Keratinocyte (primary cell): ENCODE measurements at regions not wholly inside any gene's neighbourhood (a gene's known extent, or its start where the extent isn't known, plus 50 kb on each side); places are given as distances from the start of the nearest gene placed in this dataset.

Source experiments
- DNase-seq: peaks from one replicate; pipeline ENCODE4 v3.0.0-alpha.2; 2011; ENCODE audit warnings: low read depth, missing footprints, low spot score
- FAIRE-seq: peaks from 2 replicates; lab custom pipeline; 2011; peaks lifted over from hg19 to GRCh38; lab: Jason Lieb, UNC
- H2AFZ ChIP-seq: 2 replicates; pipeline ENCODE4 v1.6.0; 2012; ENCODE audit warnings: low read length, control low read depth, inconsistent platforms; ENCODE audit not compliant: control insufficient read depth
- H3K27ac ChIP-seq: 2 replicates; pipeline ENCODE4 v1.5.1; 2011; ENCODE audit warnings: low read length; ENCODE audit not compliant: control insufficient read depth, insufficient read depth
- H3K27me3 ChIP-seq: 3 replicates; pipeline ENCODE4 v1.6.0; 2011; ENCODE audit warnings: low read length; ENCODE audit not compliant: control insufficient read depth, insufficient read depth; ENCODE audit errors: extremely low read depth
- H3K36me3 ChIP-seq, 2 experiments: 2 replicates in 1 of 2; 3 replicates in 1 of 2; pipeline ENCODE4 v1.5.1; 2011; ENCODE audit warnings: low read length in 2 of 2, mild to moderate bottlenecking in 1 of 2; ENCODE audit not compliant: control insufficient read depth in 2 of 2, insufficient read depth in 2 of 2; ENCODE audit errors: extremely low read depth in 1 of 2
- H3K4me1 ChIP-seq: 3 replicates; pipeline ENCODE4 v1.5.1; 2011; ENCODE audit warnings: low read length; ENCODE audit not compliant: control insufficient read depth, insufficient read depth; ENCODE audit errors: extremely low read depth
- H3K4me2 ChIP-seq: 3 replicates; pipeline ENCODE4 v1.6.0; 2011; ENCODE audit warnings: low read depth, low read length; ENCODE audit not compliant: control insufficient read depth, insufficient read depth; ENCODE audit errors: extremely low read depth
- H3K4me3 ChIP-seq, 3 experiments: fragments of 200-600 bp in 1 of 3; sonication (generic) in 1 of 3; 2 replicates in 2 of 3; 3 replicates in 1 of 3; pipeline ENCODE4 v1.5.1; 2011 to 2016; ENCODE audit warnings: low read length in 3 of 3, mild to moderate bottlenecking in 3 of 3, control low read depth in 2 of 3, inconsistent platforms in 1 of 3, low read depth in 1 of 3, mixed read lengths in 1 of 3, mixed run types in 1 of 3, moderate library complexity in 1 of 3; ENCODE audit not compliant: control insufficient read depth in 2 of 3, insufficient read depth in 2 of 3; ENCODE audit errors: extremely low read depth in 1 of 3
- H3K79me2 ChIP-seq: 2 replicates; pipeline ENCODE4 v1.6.0; 2012; ENCODE audit warnings: low read length; ENCODE audit not compliant: control insufficient read depth, insufficient read depth
- H3K9ac ChIP-seq: 3 replicates; pipeline ENCODE4 v1.6.0; 2011; ENCODE audit warnings: low read length; ENCODE audit not compliant: control insufficient read depth, insufficient read depth; ENCODE audit errors: extremely low read depth
- H3K9me1 ChIP-seq: 3 replicates; pipeline ENCODE4 v1.6.0; 2011; ENCODE audit warnings: low read length; ENCODE audit not compliant: control insufficient read depth, insufficient read depth; ENCODE audit errors: extremely low read depth
- H3K9me3 ChIP-seq: 2 replicates; pipeline ENCODE4 v1.5.1; 2012; ENCODE audit warnings: low read depth, low read length; ENCODE audit not compliant: control insufficient read depth
- H4K20me1 ChIP-seq: 3 replicates; pipeline ENCODE4 v1.6.0; 2011; ENCODE audit warnings: low read length; ENCODE audit not compliant: control insufficient read depth, insufficient read depth; ENCODE audit errors: extremely low read depth
- CTCF ChIP-seq, 3 experiments: IDR thresholded peaks in 1 of 3; conservative IDR thresholded peaks in 1 of 3; optimal IDR thresholded peaks in 1 of 3; 2 replicates in 2 of 3; 3 replicates in 1 of 3; pipeline versions ENCODE3 to v1.5.1; 2011; ENCODE audit warnings: low read length in 3 of 3, mild to moderate bottlenecking in 3 of 3, moderate library complexity in 2 of 3, control low read depth in 1 of 3, inconsistent platforms in 1 of 3; ENCODE audit not compliant: insufficient read depth in 2 of 3; ENCODE audit errors: extremely low read depth in 1 of 3
- EZH2 ChIP-seq: IDR thresholded peaks from one replicate; pipeline ENCODE4 v1.6.1; 2012; ENCODE audit warnings: inconsistent platforms, mild to moderate bottlenecking, low read length, moderate library complexity
- dilution Hi-C: fragments of 300-500 bp; cut with MboI; formaldehyde crosslinking; loops from one replicate; pipeline ENCODE4 v1.7.0; 2020; ENCODE audit warnings: low sequenced_read_pairs; ENCODE audit not compliant: extremely low pct_ligation_motif_present

DNA sequence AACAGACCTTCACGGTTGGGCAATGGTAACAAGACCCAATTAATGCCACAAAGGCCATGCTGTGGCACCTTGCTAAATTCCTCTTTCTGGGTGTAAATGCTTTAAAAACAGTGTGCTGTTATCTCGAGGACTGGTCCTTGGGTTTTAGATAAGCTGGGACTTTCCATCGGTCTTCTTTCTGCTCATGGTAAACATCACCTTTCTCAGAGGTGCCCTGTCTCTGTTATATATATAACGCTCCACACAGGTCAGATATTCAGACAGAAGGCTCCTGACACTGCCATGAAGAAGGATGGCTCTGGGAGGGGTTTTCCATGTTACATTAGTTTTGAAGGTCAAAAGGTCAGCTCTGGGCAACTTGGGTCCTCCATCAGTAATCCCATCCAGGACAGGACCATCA is 151.6 kb downstream of the BBOX1 start:
- H3K9me1 ChIP-seq = no peaks in the 10 kb centered on the region
- TF ChIP-seq CTCF (optimal IDR thresholded peaks at IDR 0.05 in 1 of 3, IDR thresholded peaks at IDR 0.05 in 1 of 3, conservative IDR thresholded peaks at IDR 0.05 in 1 of 3; ENCODE audit: extremely low read depth in 1 of 3, insufficient read depth in 2 of 3, low read length in 3 of 3) (no peak), EZH2 (no peak)
- H3K36me3 ChIP-seq = no peaks in the 10 kb centered on the region
- H3K4me2 ChIP-seq = no peak overlapping the region
- no peak overlapping the region for H3K27ac ChIP-seq
- DNase-seq (no peak), FAIRE-seq (no peak)
- H3K4me3 ChIP-seq = no peak overlapping the region
- no peaks in the 10 kb centered on the region for H3K9me3 ChIP-seq
- H3K4me1 ChIP-seq = no peaks in the 10 kb centered on the region
- no peaks in the 10 kb centered on the region for H4K20me1 ChIP-seq
- no peak overlapping the region for H3K9ac ChIP-seq
- H2AFZ ChIP-seq = no peak overlapping the region
- no peaks in the 10 kb centered on the region for H3K27me3 ChIP-seq
- dilution Hi-C loops = loop anchor here (25.0 kb wide), 2 partner anchors 95 to 295 kb away; no protein-coding TSS in a partner anchor
- H3K79me2 ChIP-seq = no peaks in the 10 kb centered on the region

- DNase-seq (no peak), FAIRE-seq (no peak)
- dilution Hi-C loops = loop anchor here (25.0 kb wide), 2 partner anchors 96 to 296 kb away; no protein-coding TSS in a partner anchor
- Histone ChIP-seq H3K9me3 (no peaks in the 10 kb centered on the region), H3K36me3 (no peaks in the 10 kb centered on the region), H3K27me3 (no peaks in the 10 kb centered on the region), H3K9me1 (no peaks in the 10 kb centered on the region), H3K4me2 (no peak overlapping the region), H3K27ac (no peak overlapping the region), H3K4me1 (no peaks in the 10 kb centered on the region), H2AFZ (no peak overlapping the region), H3K79me2 (no peaks in the 10 kb centered on the region), H4K20me1 (no peaks in the 10 kb centered on the region), H3K4me3 (no peak overlapping the region), H3K9ac (no peak overlapping the region)
- TF ChIP-seq CTCF (optimal IDR thresholded peaks at IDR 0.05 in 1 of 3, IDR thresholded peaks at IDR 0.05 in 1 of 3, conservative IDR thresholded peaks at IDR 0.05 in 1 of 3; ENCODE audit: extremely low read depth in 1 of 3, insufficient read depth in 2 of 3, low read length in 3 of 3) (no peak), EZH2 (no peak)
These were observed 151.0 kb downstream of the BBOX1 start for GRCh38 chr11:27191639-27192038.
